ENCODE measurements at regions not wholly inside any gene's neighbourhood (a gene's known extent, or its start where the extent isn't known, plus 50 kb on each side); places are given as distances from the start of the nearest gene placed in this dataset.

DNA sequence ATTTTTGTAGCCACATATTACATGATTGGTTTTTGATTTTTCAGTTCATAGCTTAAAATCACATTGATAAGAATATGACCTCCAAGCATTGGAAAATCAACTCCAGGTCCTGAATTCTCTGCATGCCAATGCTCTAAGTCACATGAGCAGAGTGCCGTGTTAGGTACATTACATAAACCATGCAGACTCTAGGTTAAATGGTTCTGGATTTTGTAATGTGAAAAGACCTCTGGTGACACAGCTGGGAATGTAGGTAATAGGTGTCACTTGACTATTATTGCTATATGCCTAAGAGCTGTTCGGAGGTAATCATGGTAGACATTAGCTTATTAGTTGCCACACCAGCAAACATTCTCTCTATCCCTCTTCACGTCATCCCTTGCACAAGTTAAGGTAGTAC, 231.1 kb upstream of the SALL1 start:
- TF ChIP-seq, protein P1, sequence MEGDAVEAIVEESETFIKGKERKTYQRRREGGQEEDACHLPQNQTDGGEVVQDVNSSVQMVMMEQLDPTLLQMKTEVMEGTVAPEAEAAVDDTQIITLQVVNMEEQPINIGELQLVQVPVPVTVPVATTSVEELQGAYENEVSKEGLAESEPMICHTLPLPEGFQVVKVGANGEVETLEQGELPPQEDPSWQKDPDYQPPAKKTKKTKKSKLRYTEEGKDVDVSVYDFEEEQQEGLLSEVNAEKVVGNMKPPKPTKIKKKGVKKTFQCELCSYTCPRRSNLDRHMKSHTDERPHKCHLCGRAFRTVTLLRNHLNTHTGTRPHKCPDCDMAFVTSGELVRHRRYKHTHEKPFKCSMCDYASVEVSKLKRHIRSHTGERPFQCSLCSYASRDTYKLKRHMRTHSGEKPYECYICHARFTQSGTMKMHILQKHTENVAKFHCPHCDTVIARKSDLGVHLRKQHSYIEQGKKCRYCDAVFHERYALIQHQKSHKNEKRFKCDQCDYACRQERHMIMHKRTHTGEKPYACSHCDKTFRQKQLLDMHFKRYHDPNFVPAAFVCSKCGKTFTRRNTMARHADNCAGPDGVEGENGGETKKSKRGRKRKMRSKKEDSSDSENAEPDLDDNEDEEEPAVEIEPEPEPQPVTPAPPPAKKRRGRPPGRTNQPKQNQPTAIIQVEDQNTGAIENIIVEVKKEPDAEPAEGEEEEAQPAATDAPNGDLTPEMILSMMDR (IDR thresholded peaks at IDR 0.05; ENCODE audit: low read depth, low read length): no peak
- TF ChIP-seq EZH2phosphoT487 (IDR thresholded peaks at IDR 0.05; ENCODE audit: low read depth): no peak
